HFFc6 (cell line): ENCODE measurements at regions not wholly inside any gene's neighbourhood (a gene's known extent, or its start where the extent isn't known, plus 50 kb on each side); places are given as distances from the start of the nearest gene placed in this dataset.

Experiments used
- DNase-seq: peaks from one replicate; pipeline ENCODE4 v3.0.0-alpha.2; 2018
- H3K27ac Mint-ChIP-seq: 2 replicates; pipeline ENCODE4 v1.8.0; 2020; ENCODE audit warnings: mild to moderate bottlenecking, mixed read lengths
- H3K27me3 Mint-ChIP-seq: 2 replicates; pipeline ENCODE4 v1.8.0; 2021; ENCODE audit warnings: mild to moderate bottlenecking, moderate library complexity, mixed read lengths; ENCODE audit not compliant: insufficient read depth
- H3K36me3 Mint-ChIP-seq: 2 replicates; pipeline ENCODE4 v1.8.0; 2021; ENCODE audit warnings: low read depth, mixed read lengths
- H3K4me1 Mint-ChIP-seq: 2 replicates; pipeline ENCODE4 v1.8.0; 2020; ENCODE audit warnings: low read depth, mixed read lengths
- H3K4me3 Mint-ChIP-seq: 2 replicates; pipeline ENCODE4 v1.8.0; 2020; ENCODE audit warnings: mild to moderate bottlenecking, moderate library complexity, mixed read lengths
- H3K9me3 Mint-ChIP-seq: 2 replicates; pipeline ENCODE4 v1.8.0; 2020; ENCODE audit warnings: mild to moderate bottlenecking, mixed read lengths
- TF ChIP-seq, protein P1 (sequence below): fragments of 200-600 bp; sonication (generic); IDR thresholded peaks from 2 replicates; pipeline ENCODE4 v1.5.0; 2021; ENCODE audit warnings: antibody characterized with exemption, mild to moderate bottlenecking

DNA sequence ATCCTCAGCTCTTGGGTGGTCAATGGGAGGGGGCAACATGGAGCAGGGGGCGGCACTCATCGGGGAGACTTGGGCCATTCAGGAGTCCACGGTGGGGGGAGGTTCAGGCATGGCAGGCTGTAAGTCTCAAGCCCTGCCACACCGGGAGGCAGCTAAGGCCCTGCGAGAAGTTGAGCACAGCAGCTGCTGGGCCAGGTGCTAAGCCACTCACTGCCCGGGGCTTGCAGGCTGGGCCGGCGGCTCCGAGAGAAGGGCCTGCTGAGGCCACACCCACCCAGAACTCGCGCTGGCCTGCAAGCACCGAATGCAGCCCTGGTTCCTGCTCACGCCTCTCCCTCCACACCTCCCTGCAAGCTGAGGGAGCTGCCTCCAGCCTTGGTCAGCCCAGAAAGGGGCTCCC lies 131.4 kb downstream of the OR4C45 start:
- TF ChIP-seq, protein P1, sequence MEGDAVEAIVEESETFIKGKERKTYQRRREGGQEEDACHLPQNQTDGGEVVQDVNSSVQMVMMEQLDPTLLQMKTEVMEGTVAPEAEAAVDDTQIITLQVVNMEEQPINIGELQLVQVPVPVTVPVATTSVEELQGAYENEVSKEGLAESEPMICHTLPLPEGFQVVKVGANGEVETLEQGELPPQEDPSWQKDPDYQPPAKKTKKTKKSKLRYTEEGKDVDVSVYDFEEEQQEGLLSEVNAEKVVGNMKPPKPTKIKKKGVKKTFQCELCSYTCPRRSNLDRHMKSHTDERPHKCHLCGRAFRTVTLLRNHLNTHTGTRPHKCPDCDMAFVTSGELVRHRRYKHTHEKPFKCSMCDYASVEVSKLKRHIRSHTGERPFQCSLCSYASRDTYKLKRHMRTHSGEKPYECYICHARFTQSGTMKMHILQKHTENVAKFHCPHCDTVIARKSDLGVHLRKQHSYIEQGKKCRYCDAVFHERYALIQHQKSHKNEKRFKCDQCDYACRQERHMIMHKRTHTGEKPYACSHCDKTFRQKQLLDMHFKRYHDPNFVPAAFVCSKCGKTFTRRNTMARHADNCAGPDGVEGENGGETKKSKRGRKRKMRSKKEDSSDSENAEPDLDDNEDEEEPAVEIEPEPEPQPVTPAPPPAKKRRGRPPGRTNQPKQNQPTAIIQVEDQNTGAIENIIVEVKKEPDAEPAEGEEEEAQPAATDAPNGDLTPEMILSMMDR, result no peak
- DNase-seq, result no peak
- Mint-ChIP-seq H3K27me3 (no peaks in the 10 kb centered on the region; the same call in 1 of the 2 replicates), H3K36me3 (0 out of 2 replicates have a peak, but pooled peaks cover 5% of the 10 kb centered on the region), H3K27ac (no peak overlapping the region), H3K4me3 (no peak overlapping the region), H3K9me3 (peaks cover 49% of the 10 kb centered on the region), H3K4me1 (no peaks in the 10 kb centered on the region)

DNA sequence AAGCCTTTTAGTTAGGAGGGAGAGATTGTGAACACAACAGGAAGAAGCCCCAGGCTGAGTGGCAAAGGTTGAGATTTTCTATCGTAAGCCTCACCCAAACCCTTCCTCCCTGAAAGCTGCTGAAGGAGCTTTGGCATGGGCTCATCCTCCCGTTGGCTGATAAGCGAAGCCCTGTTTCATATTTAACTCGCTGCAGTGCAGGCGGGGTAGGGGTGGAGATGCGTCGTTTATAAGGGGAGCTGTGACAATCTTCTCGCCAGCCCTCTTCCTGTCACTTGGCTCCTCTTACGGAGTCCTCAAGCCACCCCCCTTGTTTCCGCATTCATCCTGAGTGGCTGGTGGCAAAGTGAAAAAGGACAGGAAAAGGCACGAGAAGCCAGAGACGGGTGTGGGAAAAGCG lies 137.0 kb downstream of the OR4C45 start:
- H3K9me3 Mint-ChIP-seq, result peaks cover 27% of the 10 kb centered on the region
- H3K4me1 Mint-ChIP-seq, result no peaks in the 10 kb centered on the region
- H3K36me3 Mint-ChIP-seq, result peaks cover 5% of the 10 kb centered on the region; the same call in 1 of the 2 replicates
- H3K4me3 Mint-ChIP-seq, result no peak overlapping the region
- H3K27me3 Mint-ChIP-seq, result peaks cover 1% of the 10 kb centered on the region; the same call in 1 of the 2 replicates
- H3K27ac Mint-ChIP-seq, result no peak overlapping the region
- TF ChIP-seq, protein P1, result no peak
- no peak for DNase-seq

DNA sequence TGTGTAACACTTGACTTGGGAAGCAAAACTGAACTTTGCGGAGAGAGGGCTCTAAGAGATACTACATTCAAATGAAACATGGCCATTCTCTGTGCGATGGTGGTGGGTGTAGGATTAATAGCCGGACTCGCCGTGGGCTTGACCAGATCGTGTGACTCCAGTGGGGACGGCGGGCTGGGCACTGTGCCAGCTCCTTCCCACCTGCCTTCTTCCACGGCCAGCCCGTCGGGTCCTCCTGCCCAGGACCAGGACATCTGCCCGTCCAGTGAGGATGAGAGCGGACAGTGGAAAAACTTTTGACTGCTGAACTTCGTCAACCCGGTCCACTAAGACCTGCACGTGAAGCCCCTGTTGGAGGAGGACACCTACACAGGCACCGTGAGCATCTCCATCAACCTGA lies 137.4 kb downstream of the OR4C45 start:
- DNase-seq, result no peak
- TF ChIP-seq, protein P1, result no peak
- peaks cover 5% of the 10 kb centered on the region; the same call in 1 of the 2 replicates for H3K36me3 Mint-ChIP-seq
- peaks cover 23% of the 10 kb centered on the region for H3K9me3 Mint-ChIP-seq
- H3K27ac Mint-ChIP-seq, result no peak overlapping the region
- H3K27me3 Mint-ChIP-seq, result peaks cover 1% of the 10 kb centered on the region; the same call in 1 of the 2 replicates
- no peak overlapping the region for H3K4me3 Mint-ChIP-seq
- no peaks in the 10 kb centered on the region for H3K4me1 Mint-ChIP-seq

DNA sequence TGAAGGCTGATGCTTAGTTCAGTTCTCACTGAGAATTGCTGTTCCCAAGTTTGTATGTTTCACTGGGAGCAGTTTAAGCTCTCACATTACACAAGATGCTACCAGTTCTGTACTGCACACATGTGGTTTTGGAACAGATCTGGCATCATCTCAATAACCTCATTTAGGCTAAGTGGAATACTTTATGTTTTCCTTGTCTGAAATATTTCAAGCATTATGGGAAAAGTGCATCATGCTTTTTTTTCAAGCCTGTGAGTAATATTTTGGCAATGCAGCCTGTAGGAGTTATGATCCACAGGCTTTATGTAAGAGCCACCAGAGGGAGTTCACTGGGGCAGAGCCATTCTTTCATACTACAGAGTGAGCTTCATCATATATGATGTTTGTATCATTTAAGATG lies 141.5 kb downstream of the OR4C45 start:
- Mint-ChIP-seq H3K27me3 (peaks cover under 1% of the 10 kb centered on the region; the same call in 1 of the 2 replicates), H3K4me3 (no peak overlapping the region), H3K4me1 (no peaks in the 10 kb centered on the region), H3K36me3 (peaks cover 4% of the 10 kb centered on the region; the same call in 1 of the 2 replicates), H3K9me3 (peaks cover 15% of the 10 kb centered on the region), H3K27ac (no peak overlapping the region)
- DNase-seq, result peak; percentile 63
- TF ChIP-seq, protein P1, result peak; percentile 51; the same call in 1 of the 2 replicates

DNA sequence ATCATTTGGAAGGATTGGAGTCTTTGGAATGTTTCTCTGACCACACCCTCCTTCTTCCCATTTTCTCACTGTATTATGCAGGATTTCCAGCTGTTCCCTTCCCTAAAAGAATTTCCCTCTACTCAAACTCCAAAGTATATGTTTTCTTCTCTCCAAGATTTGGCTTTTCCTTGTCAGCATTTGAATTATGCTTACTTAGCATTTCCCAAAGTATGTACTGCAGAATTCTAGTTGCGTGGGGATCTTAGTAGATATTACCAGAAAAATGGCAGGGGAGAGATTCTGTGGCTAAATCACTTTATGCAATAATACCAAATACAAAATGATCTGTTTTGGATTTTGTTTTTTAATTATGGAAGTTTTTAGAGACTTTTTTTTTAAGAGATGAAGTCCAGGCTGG lies 142.3 kb downstream of the OR4C45 start:
- DNase-seq, result no peak
- Mint-ChIP-seq H3K9me3 (peaks cover 7% of the 10 kb centered on the region), H3K36me3 (no peaks in the 10 kb centered on the region; the same call in 1 of the 2 replicates), H3K4me1 (no peaks in the 10 kb centered on the region), H3K27me3 (no peaks in the 10 kb centered on the region; the same call in 1 of the 2 replicates), H3K4me3 (no peak overlapping the region), H3K27ac (no peak overlapping the region)
- TF ChIP-seq, protein P1, result no peak
